Nephron (organoid): ENCODE measurements at regions not wholly inside any gene's neighbourhood (a gene's known extent, or its start where the extent isn't known, plus 50 kb on each side); places are given as distances from the start of the nearest gene placed in this dataset.

Experiments
- H3K27ac Mint-ChIP-seq, 3 experiments: 2 replicates each; pipeline ENCODE4 v1.8.0; 2020; ENCODE audit warnings: mixed read lengths in 3 of 3, mild to moderate bottlenecking in 2 of 3, moderate library complexity in 1 of 3
- H3K27me3 Mint-ChIP-seq: 2 replicates; pipeline ENCODE4 v1.8.0; 2021; ENCODE audit warnings: low read depth, mild to moderate bottlenecking, moderate library complexity, mixed read lengths
- H3K36me3 Mint-ChIP-seq: 2 replicates; pipeline ENCODE4 v1.8.0; 2020; ENCODE audit warnings: low read depth, mixed read lengths
- H3K4me1 Mint-ChIP-seq: 2 replicates; pipeline ENCODE4 v1.8.0; 2020; ENCODE audit warnings: mixed read lengths
- H3K4me3 Mint-ChIP-seq, 3 experiments: 2 replicates each; pipeline ENCODE4 v1.8.0; 2020; ENCODE audit warnings: mild to moderate bottlenecking in 3 of 3, mixed read lengths in 3 of 3, moderate library complexity in 2 of 3
- H3K9me3 Mint-ChIP-seq: 2 replicates; pipeline ENCODE4 v1.8.0; 2020; ENCODE audit warnings: mixed read lengths
- CTCF ChIP-seq, 3 experiments: fragments of 200-600 bp; sonication (generic); IDR thresholded peaks; one replicate each; pipeline ENCODE4 v1.5.0; 2021; ENCODE audit warnings: antibody characterized with exemption in 3 of 3; ENCODE audit not compliant: unreplicated experiment in 3 of 3

DNA sequence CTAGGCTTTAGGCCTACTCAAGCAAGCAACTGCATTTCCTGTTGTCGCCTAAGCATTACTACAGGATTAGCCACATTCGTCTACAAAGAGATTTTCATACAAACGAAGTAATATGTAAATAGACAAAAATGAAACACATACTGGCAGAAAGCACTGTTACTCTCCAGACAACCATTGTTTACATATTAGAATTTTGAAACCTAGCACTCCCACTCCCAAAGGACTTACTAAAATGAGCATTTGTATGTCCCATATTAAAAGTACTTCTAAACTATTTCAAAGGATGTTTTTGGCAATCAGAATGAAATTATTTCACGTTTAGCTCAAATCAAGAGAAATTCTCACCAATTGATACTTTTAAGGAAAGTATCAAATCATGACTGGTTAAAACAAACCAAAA is 570.8 kb downstream of the PRR32 start:
- Mint-ChIP-seq H3K4me3 (no peak overlapping the region), H3K9me3 (peaks cover 3% of the 10 kb centered on the region), H3K27me3 (no peaks in the 10 kb centered on the region), H3K27ac (no peak overlapping the region), H3K4me1 (no peaks in the 10 kb centered on the region), H3K36me3 (no peaks in the 10 kb centered on the region)
- TF ChIP-seq CTCF (IDR thresholded peaks at IDR 0.05; ENCODE audit: unreplicated experiment in 3 of 3): no peak

GRCh38 chrX:127389900-127390299 is 570.4 kb downstream of the PRR32 start:
- Mint-ChIP-seq H3K27ac (no peak overlapping the region), H3K4me1 (no peaks in the 10 kb centered on the region), H3K36me3 (no peaks in the 10 kb centered on the region), H3K4me3 (no peak overlapping the region), H3K9me3 (no peaks in the 10 kb centered on the region), H3K27me3 (no peaks in the 10 kb centered on the region)
- no peak for TF ChIP-seq CTCF (IDR thresholded peaks at IDR 0.05; ENCODE audit: unreplicated experiment in 3 of 3)
